Erythroblast (primary cell): ENCODE measurements at regions not wholly inside any gene's neighbourhood (a gene's known extent, or its start where the extent isn't known, plus 50 kb on each side); places are given as distances from the start of the nearest gene placed in this dataset.

Source experiments
- GATA1 ChIP-seq: IDR thresholded peaks from 2 replicates; pipeline ENCODE4 v1.6.1; 2011; ENCODE audit warnings: low read depth, mild to moderate bottlenecking, control low read depth, low read length, moderate library complexity
- POLR2A ChIP-seq: IDR thresholded peaks from 2 replicates; pipeline ENCODE4 v1.6.1; 2011; ENCODE audit warnings: mild to moderate bottlenecking, low read length

DNA sequence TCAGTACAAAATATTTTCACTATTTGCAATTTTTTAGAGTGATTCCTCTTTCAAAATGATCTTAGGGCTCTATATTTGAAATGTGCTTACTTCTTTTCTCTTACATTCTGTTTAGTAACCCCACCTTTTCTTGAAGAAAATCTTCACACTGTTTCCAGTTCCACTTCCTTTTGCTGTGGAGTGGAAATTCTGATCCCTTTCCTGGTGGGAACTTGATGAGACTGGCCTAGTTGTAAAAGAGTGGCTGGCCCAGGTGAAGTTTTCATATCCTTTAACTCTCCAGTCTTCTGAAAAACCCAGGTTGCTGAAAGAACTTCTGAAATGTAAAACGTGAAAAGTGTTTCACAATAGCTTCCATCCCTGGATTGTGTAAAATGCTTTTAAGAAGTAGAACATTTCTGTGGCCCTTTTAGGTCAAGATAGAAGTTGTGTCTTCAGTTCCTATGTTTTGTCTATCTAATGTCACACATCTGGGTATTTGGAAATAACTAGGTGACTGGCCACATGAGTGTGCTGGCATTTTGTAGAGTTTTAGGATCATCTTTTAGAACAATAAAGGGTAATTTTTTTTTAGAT lies 84.8 kb upstream of the LRIG1 start:
- no peak for TF ChIP-seq POLR2A
- no peak for TF ChIP-seq GATA1
